ELR (cell line): ENCODE measurements at regions not wholly inside any gene's neighbourhood (a gene's known extent, or its start where the extent isn't known, plus 50 kb on each side); places are given as distances from the start of the nearest gene placed in this dataset.
A peak's percentile ranks its signal among the peaks of the same experiment; 100 is the strongest.

Experiments
- DNase-seq: peaks from one replicate; pipeline ENCODE4 v3.0.0-alpha.2; 2015; ENCODE audit warnings: low read depth

- no peak for DNase-seq
Measured at GRCh38 chr3:42345811-42346210, 64.6 kb downstream of the LYZL4 start.

GRCh38 chr3:42340466-42340865 lies 69.9 kb downstream of the LYZL4 start:
- DNase-seq: peak; percentile 43

- DNase-seq: no peak
Measured at GRCh38 chr3:42339321-42339720, 71.1 kb downstream of the LYZL4 start.

- peak; percentile 27 for DNase-seq
Measured at GRCh38 chr3:42336103-42336502, 70.1 kb upstream of the CCK start.

GRCh38 chr3:42317137-42317536 lies 51.2 kb upstream of the CCK start:
- no peak for DNase-seq
